ENCODE measurements at regions not wholly inside any gene's neighbourhood (a gene's known extent, or its start where the extent isn't known, plus 50 kb on each side); places are given as distances from the start of the nearest gene placed in this dataset.
"Not testable (repeated sequence)": the region's sequence is repeated elsewhere in the genome, so short reads cannot be mapped to it uniquely, and the experiment has no call there.

GRCh38 chr15:92848852-92849598 lies 51.1 kb upstream of the CHD2 start:
- H3K4me3 ChIP-seq (ENCODE audit: low read depth in 1 of 2, low read length in 2 of 2), result no peak overlapping the region
- no peak overlapping the region for H3K27ac ChIP-seq (ENCODE audit: low read length)
- peaks cover 5 to 6% of the 10 kb centered on the region in 2 donors for H3K4me1 ChIP-seq (ENCODE audit: control insufficient read depth in 1 of 2, insufficient read depth in 2 of 2, low read length in 2 of 2)
- H3K9me3 ChIP-seq (ENCODE audit: control insufficient read depth in 1 of 2, low read length in 2 of 2), result no peaks in the 10 kb centered on the region
- no peaks in the 10 kb centered on the region for H3K36me3 ChIP-seq (ENCODE audit: control insufficient read depth in 1 of 2, insufficient read depth in 2 of 2, low read length in 2 of 2)
- no peaks in the 10 kb centered on the region for H3K27me3 ChIP-seq (ENCODE audit: low read depth, low read length)

DNA sequence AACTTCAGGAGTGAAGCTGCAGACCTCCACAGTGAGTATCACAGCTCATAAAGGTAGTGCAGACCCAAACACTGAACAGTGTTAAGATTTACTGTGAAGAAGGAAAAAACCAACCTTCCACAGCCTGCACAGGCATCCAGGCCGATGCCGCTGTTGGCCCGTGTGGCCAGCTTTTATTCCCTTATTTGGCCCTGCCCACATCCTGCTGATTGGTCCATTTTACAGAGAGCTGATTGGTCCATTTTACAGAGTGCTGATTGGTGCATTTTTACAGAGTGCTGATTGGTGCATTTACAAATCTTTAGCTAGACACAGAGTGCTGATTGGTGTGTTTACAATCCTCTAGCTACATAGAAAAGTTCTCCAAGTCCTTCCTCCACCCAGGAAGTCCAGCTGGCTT lies 49.9 kb upstream of the CHD2 start:
- H3K9me3 ChIP-seq (ENCODE audit: control insufficient read depth in 1 of 2, low read length in 2 of 2); H3K36me3 ChIP-seq (ENCODE audit: control insufficient read depth in 1 of 2, insufficient read depth in 2 of 2, low read length in 2 of 2); H3K4me1 ChIP-seq (ENCODE audit: control insufficient read depth in 1 of 2, insufficient read depth in 2 of 2, low read length in 2 of 2); H3K4me3 ChIP-seq (ENCODE audit: low read depth in 1 of 2, low read length in 2 of 2); H3K27me3 ChIP-seq (ENCODE audit: low read depth, low read length); H3K27ac ChIP-seq (ENCODE audit: low read length): not testable (repeated sequence)
